GM10266 (cell line): ENCODE measurements at regions not wholly inside any gene's neighbourhood (a gene's known extent, or its start where the extent isn't known, plus 50 kb on each side); places are given as distances from the start of the nearest gene placed in this dataset.

Source experiments
- DNase-seq: peaks from one replicate; pipeline ENCODE4 v3.0.0; 2012; ENCODE audit errors: extremely low spot score
- CTCF ChIP-seq: IDR thresholded peaks from 2 replicates; pipeline ENCODE4 v1.5.1; 2012; ENCODE audit warnings: mild to moderate bottlenecking, low read depth; ENCODE audit not compliant: control insufficient read depth, insufficient read depth; ENCODE audit errors: missing control alignments

GRCh38 chr14:104514156-104514848 lies 65.3 kb upstream of the C14orf180 start:
- no peak for TF ChIP-seq CTCF
- no peak for DNase-seq

GRCh38 chr14:104515059-104515810 lies 64.3 kb upstream of the C14orf180 start:
- DNase-seq, result no peak
- no peak for TF ChIP-seq CTCF

- TF ChIP-seq CTCF, result no peak
- DNase-seq, result no peak
Observed at GRCh38 chr14:104515811-104516780, 63.5 kb upstream of the C14orf180 start.

- TF ChIP-seq CTCF, result no peak
- no peak for DNase-seq
Observed at GRCh38 chr14:104516906-104517305, 62.7 kb upstream of the C14orf180 start.

GRCh38 chr14:104517426-104517825 lies 62.1 kb upstream of the C14orf180 start:
- no peak for DNase-seq
- TF ChIP-seq CTCF, result no peak

GRCh38 chr14:104517867-104518266 lies 61.7 kb upstream of the C14orf180 start:
- no peak for DNase-seq
- no peak for TF ChIP-seq CTCF
